H1 (cell line): ENCODE measurements at regions not wholly inside any gene's neighbourhood (a gene's known extent, or its start where the extent isn't known, plus 50 kb on each side); places are given as distances from the start of the nearest gene placed in this dataset.

Experiments
- CTCF ChIA-PET: fragments of 300-600 bp; sonication (Branson Sonifier 250); formaldehyde crosslinking; loops from one replicate; lab custom pipeline; 2021; ENCODE audit not compliant: partially characterized antibody; lab: Charles Lee
- POLR2A ChIA-PET: fragments of 300-600 bp; sonication (Branson Sonifier 250); formaldehyde crosslinking; loops from one replicate; lab custom pipeline; 2021; ENCODE audit warnings: inconsistent platforms; ENCODE audit not compliant: partially characterized antibody; lab: Charles Lee
- DNase-seq, 2 experiments: peaks; one replicate each; pipeline versions ENCODE4 v3.0.0 to v3.0.0-alpha.2; 2010 to 2022; ENCODE audit warnings: low spot score in 2 of 2, low read depth in 1 of 2, mixed read lengths in 1 of 2
- FAIRE-seq: peaks from 2 replicates; lab custom pipeline; 2011; peaks lifted over from hg19 to GRCh38; lab: Jason Lieb, UNC
- H2AFZ ChIP-seq: 2 replicates; pipeline ENCODE4 v1.8.1; 2012; ENCODE audit warnings: low read length, inconsistent platforms
- H2AK5ac ChIP-seq: 2 replicates; pipeline ENCODE4 v1.6.1; 2013; ENCODE audit warnings: low read depth, low read length
- H2BK120ac ChIP-seq: replicated peaks from 2 replicates; pipeline ENCODE3; 2013; ENCODE audit warnings: low read depth, low read length, inconsistent platforms
- H2BK12ac ChIP-seq: 2 replicates; pipeline ENCODE4 v1.6.1; 2013; ENCODE audit warnings: low read depth, low read length
- H2BK15ac ChIP-seq: 2 replicates; pipeline ENCODE4 v1.6.1; 2013; ENCODE audit warnings: low read length
- H2BK20ac ChIP-seq: 2 replicates; pipeline ENCODE4 v1.6.1; 2013; ENCODE audit warnings: low read length
- H2BK5ac ChIP-seq: 2 replicates; pipeline ENCODE4 v1.6.1; 2013; ENCODE audit warnings: low read depth, low read length
- H3K14ac ChIP-seq: 2 replicates; pipeline ENCODE4 v1.6.1; 2013; ENCODE audit warnings: inconsistent platforms; ENCODE audit not compliant: insufficient read length
- H3K18ac ChIP-seq: 2 replicates; pipeline ENCODE4 v1.6.1; 2013; ENCODE audit warnings: low read length; ENCODE audit errors: extremely low read depth
- H3K23ac ChIP-seq: 2 replicates; pipeline ENCODE4 v1.6.1; 2013; ENCODE audit warnings: inconsistent platforms; ENCODE audit not compliant: insufficient read length
- H3K23me2 ChIP-seq: 2 replicates; pipeline ENCODE4 v1.6.1; 2013; ENCODE audit warnings: low read depth, low read length
- H3K27ac ChIP-seq: 2 replicates; pipeline ENCODE4 v1.6.1; 2011; ENCODE audit warnings: low read depth, low read length, inconsistent platforms
- H3K27me3 ChIP-seq, 4 experiments: replicated peaks in 1 of 4; 1 replicate in 1 of 4; 2 replicates in 3 of 4; pipeline versions ENCODE4 v1.6.1 to v1.8.1; 2011 to 2013; ENCODE audit warnings: low read length in 3 of 4, mild to moderate bottlenecking in 3 of 4, inconsistent platforms in 2 of 4, mixed read lengths in 2 of 4, moderate library complexity in 1 of 4; ENCODE audit not compliant: control insufficient read depth in 3 of 4, insufficient read depth in 3 of 4; ENCODE audit errors: extremely low read depth in 1 of 4
- H3K36me3 ChIP-seq, 4 experiments: 2 replicates each; pipeline versions ENCODE4 v1.6.1 to v1.8.1; 2011 to 2013; ENCODE audit warnings: mild to moderate bottlenecking in 4 of 4, low read length in 3 of 4, moderate library complexity in 2 of 4, control low read depth in 1 of 4, inconsistent platforms in 1 of 4; ENCODE audit not compliant: insufficient read depth in 4 of 4, control insufficient read depth in 2 of 4
- H3K4ac ChIP-seq: replicated peaks from 2 replicates; pipeline ENCODE3; 2013; ENCODE audit warnings: low read length, low read depth, mixed read lengths, inconsistent platforms; ENCODE audit not compliant: insufficient read length
- H3K4me1 ChIP-seq, 4 experiments: replicated peaks in 1 of 4; 1 replicate in 1 of 4; 2 replicates in 3 of 4; pipeline versions ENCODE4 v1.6.1 to v1.8.1; 2011 to 2013; ENCODE audit warnings: low read length in 3 of 4, inconsistent platforms in 2 of 4, mixed read lengths in 1 of 4; ENCODE audit not compliant: insufficient read depth in 4 of 4, control insufficient read depth in 3 of 4
- H3K4me2 ChIP-seq, 2 experiments: 2 replicates each; pipeline versions ENCODE4 v1.6.1 to v1.8.1; 2011 to 2013; ENCODE audit warnings: low read depth in 2 of 2, low read length in 2 of 2, control low read depth in 1 of 2, inconsistent platforms in 1 of 2, mild to moderate bottlenecking in 1 of 2; ENCODE audit not compliant: insufficient read depth in 1 of 2
- H3K4me3 ChIP-seq, 4 experiments: fragments of 200-600, 300-600 bp in 1 of 4; sonication (generic), shearing (Covaris generic), sonication (Bioruptor Twin) in 1 of 4; 2 replicates each; pipeline versions ENCODE4 v1.5.1 to v1.8.1; 2011 to 2016; ENCODE audit warnings: low read length in 4 of 4, low read depth in 3 of 4, control low read depth in 2 of 4, inconsistent platforms in 2 of 4, mild to moderate bottlenecking in 2 of 4, mixed read lengths in 1 of 4, moderate library complexity in 1 of 4; ENCODE audit not compliant: insufficient read depth in 2 of 4; ENCODE audit errors: extremely low read depth in 1 of 4
- H3K56ac ChIP-seq: replicated peaks from 2 replicates; pipeline ENCODE3; 2013; ENCODE audit warnings: low read depth, mild to moderate bottlenecking, mixed read lengths, low read length, inconsistent platforms; ENCODE audit not compliant: insufficient read length
- H3K79me1 ChIP-seq: 2 replicates; pipeline ENCODE4 v1.6.1; 2013; ENCODE audit warnings: low read depth, low read length, control low read depth
- H3K79me2 ChIP-seq, 2 experiments: 2 replicates each; pipeline versions ENCODE4 v1.6.1 to v1.8.1; 2012 to 2013; ENCODE audit warnings: low read length in 2 of 2, mild to moderate bottlenecking in 2 of 2, inconsistent platforms in 1 of 2; ENCODE audit not compliant: insufficient read depth in 2 of 2, control insufficient read depth in 1 of 2
- H3K9ac ChIP-seq, 4 experiments: replicated peaks in 1 of 4; 1 replicate in 1 of 4; 2 replicates in 3 of 4; pipeline versions ENCODE4 v1.6.1 to v1.8.1; 2011 to 2013; ENCODE audit warnings: low read depth in 3 of 4, low read length in 3 of 4, control low read depth in 2 of 4, mild to moderate bottlenecking in 2 of 4, moderate library complexity in 2 of 4, inconsistent platforms in 1 of 4; ENCODE audit errors: extremely low read depth in 1 of 4
- H3K9me3 ChIP-seq, 2 experiments: 2 replicates each; pipeline versions ENCODE4 v1.6.1 to v1.8.1; 2012 to 2013; ENCODE audit warnings: mild to moderate bottlenecking in 2 of 2, moderate library complexity in 2 of 2, control low read depth in 1 of 2, inconsistent platforms in 1 of 2, low read depth in 1 of 2, low read length in 1 of 2, mixed read lengths in 1 of 2; ENCODE audit not compliant: insufficient read depth in 2 of 2
- H4K20me1 ChIP-seq, 2 experiments: replicated peaks in 1 of 2; 2 replicates each; pipeline versions ENCODE3 to v1.8.1; 2011 to 2013; ENCODE audit warnings: inconsistent platforms in 2 of 2, low read length in 2 of 2, mild to moderate bottlenecking in 1 of 2; ENCODE audit not compliant: insufficient read depth in 2 of 2, control insufficient read depth in 1 of 2
- H4K5ac ChIP-seq: 2 replicates; pipeline ENCODE4 v1.6.1; 2013; ENCODE audit warnings: low read length, low read depth, mixed read lengths, inconsistent platforms; ENCODE audit not compliant: insufficient read length
- H4K8ac ChIP-seq: 2 replicates; pipeline ENCODE4 v1.8.0; 2013; ENCODE audit warnings: mild to moderate bottlenecking, moderate library complexity, low read length, inconsistent platforms; ENCODE audit not compliant: insufficient read depth; ENCODE audit errors: extremely low read depth
- H4K91ac ChIP-seq: replicated peaks from 2 replicates; pipeline ENCODE3; 2013; ENCODE audit warnings: low read length, mixed read lengths, inconsistent platforms; ENCODE audit not compliant: insufficient read length
- BCL11A ChIP-seq, 2 experiments: IDR thresholded peaks; one replicate each; pipeline ENCODE4 v1.6.1; 2011; ENCODE audit warnings: low read depth in 2 of 2, low read length in 2 of 2, mild to moderate bottlenecking in 2 of 2
- CEBPB ChIP-seq: IDR thresholded peaks from 2 replicates; pipeline ENCODE4 v1.6.1; 2012; ENCODE audit warnings: low read depth, low read length
- CREB1 ChIP-seq: IDR thresholded peaks from 2 replicates; pipeline ENCODE4 v1.6.1; 2012; ENCODE audit warnings: inconsistent platforms
- HDAC6 ChIP-seq: IDR thresholded peaks from one replicate; pipeline ENCODE4 v1.7.1; 2012; ENCODE audit warnings: low read depth, mild to moderate bottlenecking, inconsistent platforms, low read length, moderate library complexity
- KDM1A ChIP-seq: fragments of 200-600, 300-600 bp; sonication (generic); IDR thresholded peaks from 2 replicates; pipeline ENCODE4 v1.7.1; 2016; ENCODE audit warnings: mild to moderate bottlenecking, low read length, borderline replicate concordance
- SP2 ChIP-seq: IDR thresholded peaks from 2 replicates; pipeline ENCODE4 v1.6.1; 2012; ENCODE audit warnings: mild to moderate bottlenecking, low read length, inconsistent platforms
- TBP ChIP-seq: IDR thresholded peaks from 2 replicates; pipeline ENCODE4 v1.6.1; 2011; ENCODE audit warnings: low read depth, low read length, improper control_type of control experiment
- WGBS, 2 experiments: shearing (Covaris generic) in 1 of 2; methylation state at CpG; one replicate each; pipeline versions ENCODE4 v1.1.6 to v1.1.7; 2013 to 2015; ENCODE audit warnings: low lambda C conversion rate in 2 of 2, mixed read lengths in 2 of 2, inconsistent platforms in 1 of 2, low coverage in 1 of 2, missing lambda C conversion rate in 1 of 2; ENCODE audit not compliant: insufficient replicate concordance in 2 of 2, insufficient coverage in 1 of 2, insufficient read length in 1 of 2; ENCODE audit errors: extremely low coverage in 1 of 2, missing lambda C conversion rate in 1 of 2; 5-methylcytosine and 5-hydroxymethylcytosine counted together
- TF ChIP-seq, protein P1 (sequence below): IDR thresholded peaks from 2 replicates; pipeline ENCODE4 v1.6.1; 2011; ENCODE audit warnings: low read depth, mild to moderate bottlenecking, low read length; ENCODE audit not compliant: insufficient read depth

DNA sequence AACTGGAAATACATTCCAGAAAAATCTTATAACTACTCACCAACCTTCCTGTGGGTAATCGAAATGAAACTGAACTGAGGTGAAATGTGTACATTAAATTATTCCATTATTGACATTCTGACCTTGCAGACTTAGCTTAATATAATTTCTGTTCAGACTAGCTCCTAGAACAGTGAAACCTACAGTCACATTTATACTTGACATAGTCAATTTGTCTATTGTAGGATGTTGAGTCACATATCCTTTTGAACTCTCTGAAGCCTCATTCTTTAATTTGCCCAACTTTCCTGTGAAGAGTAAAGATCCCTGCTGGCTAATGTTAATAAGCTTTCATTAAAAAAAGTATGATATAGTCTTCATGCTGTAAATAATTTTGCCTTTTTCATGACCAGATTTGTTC, 92.0 kb upstream of the SCEL start:
- Histone ChIP-seq H3K14ac (no peak overlapping the region), H3K4me2 (no peak overlapping the region), H3K9me3 (peaks cover 0 to 3% of the 10 kb centered on the region in 2 experiments; a peak in 1 of 4 replicates), H3K4me1 (peaks cover 0 to 1% (median 0%) of the 10 kb centered on the region in 4 experiments; a peak in 1 of 7 replicates), H3K27me3 (no peaks in the 10 kb centered on the region), H2BK20ac (no peak overlapping the region), H3K9ac (no peak overlapping the region), H4K8ac (no peak overlapping the region), H4K5ac (no peak overlapping the region), H2BK5ac (no peak overlapping the region), H2AFZ (no peak overlapping the region), H3K56ac (no peak overlapping the region), H4K91ac (no peak overlapping the region), H3K79me2 (no peaks in the 10 kb centered on the region), H3K79me1 (no peaks in the 10 kb centered on the region), H3K18ac (no peak overlapping the region), H3K4me3 (no peak overlapping the region), H2BK12ac (no peak overlapping the region), H2AK5ac (no peak overlapping the region), H2BK120ac (no peak overlapping the region), H3K36me3 (no peaks in the 10 kb centered on the region), H2BK15ac (no peak overlapping the region), H3K27ac (no peak overlapping the region), H3K23me2 (peaks cover 2% of the 10 kb centered on the region; the same call in 1 of the 2 replicates), H3K4ac (no peak overlapping the region), H4K20me1 (no peaks in the 10 kb centered on the region), H3K23ac (no peak overlapping the region)
- POLR2A ChIA-PET = no interaction called here
- CTCF ChIA-PET = no interaction called here
- no peak for TF ChIP-seq BCL11A (IDR thresholded peaks at IDR 0.05; ENCODE audit: low read depth in 2 of 2, low read length in 2 of 2)
- no peak for TF ChIP-seq KDM1A
- TF ChIP-seq, protein P1, sequence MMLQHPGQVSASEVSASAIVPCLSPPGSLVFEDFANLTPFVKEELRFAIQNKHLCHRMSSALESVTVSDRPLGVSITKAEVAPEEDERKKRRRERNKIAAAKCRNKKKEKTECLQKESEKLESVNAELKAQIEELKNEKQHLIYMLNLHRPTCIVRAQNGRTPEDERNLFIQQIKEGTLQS = no peak
- no peak for TF ChIP-seq HDAC6
- TF ChIP-seq CREB1 = no peak
- TF ChIP-seq TBP = no peak
- TF ChIP-seq CEBPB = no peak
- TF ChIP-seq SP2 = no peak
- no peak for DNase-seq
- FAIRE-seq = no peak
- WGBS, 2 experiments = 92% methylated on average over 1 of the region's 1 CpG; no CpG with 5 or more reads in 1 of the 2 experiments
